ENCODE measurements at regions not wholly inside any gene's neighbourhood (a gene's known extent, or its start where the extent isn't known, plus 50 kb on each side); places are given as distances from the start of the nearest gene placed in this dataset.

DNA sequence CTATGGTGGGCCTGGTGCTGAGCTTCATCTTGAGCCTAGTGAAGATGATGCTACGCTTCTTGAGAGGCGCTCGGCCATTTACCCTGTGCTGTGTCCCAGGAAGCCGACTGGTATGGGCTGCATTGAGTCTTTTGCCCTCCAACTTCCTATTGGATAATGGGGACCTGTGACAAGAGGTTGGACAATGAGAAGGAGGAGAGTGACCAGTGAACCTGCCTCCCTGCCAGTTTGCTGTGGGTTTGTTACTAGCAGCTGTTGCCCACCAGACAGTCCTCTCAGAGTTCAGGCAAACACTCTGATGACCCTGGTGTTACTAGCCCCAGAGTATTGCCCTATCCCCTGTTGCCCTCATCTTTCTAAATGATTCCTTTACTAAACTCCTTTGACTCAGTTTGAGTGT, 99.6 kb upstream of the PFN2 start:
- no peak for TF ChIP-seq PHF8 (IDR thresholded peaks at IDR 0.05; ENCODE audit: borderline replicate concordance, low read depth)
- TF ChIP-seq NFE2L2 (conservative IDR thresholded peaks at IDR 0.05; ENCODE audit: low read length), result no peak
- TF ChIP-seq, protein P1, sequence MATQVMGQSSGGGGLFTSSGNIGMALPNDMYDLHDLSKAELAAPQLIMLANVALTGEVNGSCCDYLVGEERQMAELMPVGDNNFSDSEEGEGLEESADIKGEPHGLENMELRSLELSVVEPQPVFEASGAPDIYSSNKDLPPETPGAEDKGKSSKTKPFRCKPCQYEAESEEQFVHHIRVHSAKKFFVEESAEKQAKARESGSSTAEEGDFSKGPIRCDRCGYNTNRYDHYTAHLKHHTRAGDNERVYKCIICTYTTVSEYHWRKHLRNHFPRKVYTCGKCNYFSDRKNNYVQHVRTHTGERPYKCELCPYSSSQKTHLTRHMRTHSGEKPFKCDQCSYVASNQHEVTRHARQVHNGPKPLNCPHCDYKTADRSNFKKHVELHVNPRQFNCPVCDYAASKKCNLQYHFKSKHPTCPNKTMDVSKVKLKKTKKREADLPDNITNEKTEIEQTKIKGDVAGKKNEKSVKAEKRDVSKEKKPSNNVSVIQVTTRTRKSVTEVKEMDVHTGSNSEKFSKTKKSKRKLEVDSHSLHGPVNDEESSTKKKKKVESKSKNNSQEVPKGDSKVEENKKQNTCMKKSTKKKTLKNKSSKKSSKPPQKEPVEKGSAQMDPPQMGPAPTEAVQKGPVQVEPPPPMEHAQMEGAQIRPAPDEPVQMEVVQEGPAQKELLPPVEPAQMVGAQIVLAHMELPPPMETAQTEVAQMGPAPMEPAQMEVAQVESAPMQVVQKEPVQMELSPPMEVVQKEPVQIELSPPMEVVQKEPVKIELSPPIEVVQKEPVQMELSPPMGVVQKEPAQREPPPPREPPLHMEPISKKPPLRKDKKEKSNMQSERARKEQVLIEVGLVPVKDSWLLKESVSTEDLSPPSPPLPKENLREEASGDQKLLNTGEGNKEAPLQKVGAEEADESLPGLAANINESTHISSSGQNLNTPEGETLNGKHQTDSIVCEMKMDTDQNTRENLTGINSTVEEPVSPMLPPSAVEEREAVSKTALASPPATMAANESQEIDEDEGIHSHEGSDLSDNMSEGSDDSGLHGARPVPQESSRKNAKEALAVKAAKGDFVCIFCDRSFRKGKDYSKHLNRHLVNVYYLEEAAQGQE (IDR thresholded peaks at IDR 0.05), result no peak
- no peak for TF ChIP-seq BHLHE40 (IDR thresholded peaks at IDR 0.05; ENCODE audit: low read depth, low read length)
- no peak for TF ChIP-seq POLR2A (IDR thresholded peaks at IDR 0.05; ENCODE audit: low read length)
- TF ChIP-seq, protein P2, sequence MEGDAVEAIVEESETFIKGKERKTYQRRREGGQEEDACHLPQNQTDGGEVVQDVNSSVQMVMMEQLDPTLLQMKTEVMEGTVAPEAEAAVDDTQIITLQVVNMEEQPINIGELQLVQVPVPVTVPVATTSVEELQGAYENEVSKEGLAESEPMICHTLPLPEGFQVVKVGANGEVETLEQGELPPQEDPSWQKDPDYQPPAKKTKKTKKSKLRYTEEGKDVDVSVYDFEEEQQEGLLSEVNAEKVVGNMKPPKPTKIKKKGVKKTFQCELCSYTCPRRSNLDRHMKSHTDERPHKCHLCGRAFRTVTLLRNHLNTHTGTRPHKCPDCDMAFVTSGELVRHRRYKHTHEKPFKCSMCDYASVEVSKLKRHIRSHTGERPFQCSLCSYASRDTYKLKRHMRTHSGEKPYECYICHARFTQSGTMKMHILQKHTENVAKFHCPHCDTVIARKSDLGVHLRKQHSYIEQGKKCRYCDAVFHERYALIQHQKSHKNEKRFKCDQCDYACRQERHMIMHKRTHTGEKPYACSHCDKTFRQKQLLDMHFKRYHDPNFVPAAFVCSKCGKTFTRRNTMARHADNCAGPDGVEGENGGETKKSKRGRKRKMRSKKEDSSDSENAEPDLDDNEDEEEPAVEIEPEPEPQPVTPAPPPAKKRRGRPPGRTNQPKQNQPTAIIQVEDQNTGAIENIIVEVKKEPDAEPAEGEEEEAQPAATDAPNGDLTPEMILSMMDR (IDR thresholded peaks at IDR 0.05), result no peak
- TF ChIP-seq ESRRA (IDR thresholded peaks at IDR 0.05; ENCODE audit: borderline replicate concordance, low read length), result no peak
- TF ChIP-seq JUNB (IDR thresholded peaks at IDR 0.05), result no peak
- TF ChIP-seq FOSL2 (IDR thresholded peaks at IDR 0.05), result no peak
- no peak for TF ChIP-seq FOSL2 (CRISPR knock-in tag; IDR thresholded peaks at IDR 0.05)
- TF ChIP-seq MYC (IDR thresholded peaks at IDR 0.05; ENCODE audit: borderline replicate concordance, low read length), result no peak
- TF ChIP-seq, protein P3, sequence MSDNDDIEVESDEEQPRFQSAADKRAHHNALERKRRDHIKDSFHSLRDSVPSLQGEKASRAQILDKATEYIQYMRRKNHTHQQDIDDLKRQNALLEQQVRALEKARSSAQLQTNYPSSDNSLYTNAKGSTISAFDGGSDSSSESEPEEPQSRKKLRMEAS (IDR thresholded peaks at IDR 0.05), result no peak
- TF ChIP-seq CHD2 (IDR thresholded peaks at IDR 0.05; ENCODE audit: low read length, partially characterized antibody), result no peak
- TF ChIP-seq, protein P4, sequence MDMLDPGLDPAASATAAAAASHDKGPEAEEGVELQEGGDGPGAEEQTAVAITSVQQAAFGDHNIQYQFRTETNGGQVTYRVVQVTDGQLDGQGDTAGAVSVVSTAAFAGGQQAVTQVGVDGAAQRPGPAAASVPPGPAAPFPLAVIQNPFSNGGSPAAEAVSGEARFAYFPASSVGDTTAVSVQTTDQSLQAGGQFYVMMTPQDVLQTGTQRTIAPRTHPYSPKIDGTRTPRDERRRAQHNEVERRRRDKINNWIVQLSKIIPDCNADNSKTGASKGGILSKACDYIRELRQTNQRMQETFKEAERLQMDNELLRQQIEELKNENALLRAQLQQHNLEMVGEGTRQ (IDR thresholded peaks at IDR 0.05), result no peak

Measured in A549 (cell line).